Amygdala (tissue), 56 donors: ENCODE measurements at regions not wholly inside any gene's neighbourhood (a gene's known extent, or its start where the extent isn't known, plus 50 kb on each side); places are given as distances from the start of the nearest gene placed in this dataset.

ENCODE experiments used
- DNase-seq, 56 donors: peaks; one replicate each; lab custom pipeline; 2025; lab: John Stamatoyannopoulos, UW

GRCh38 chr2:41954304-41955291 lies 93.2 kb upstream of the PKDCC start:
- no peak for DNase-seq

DNA sequence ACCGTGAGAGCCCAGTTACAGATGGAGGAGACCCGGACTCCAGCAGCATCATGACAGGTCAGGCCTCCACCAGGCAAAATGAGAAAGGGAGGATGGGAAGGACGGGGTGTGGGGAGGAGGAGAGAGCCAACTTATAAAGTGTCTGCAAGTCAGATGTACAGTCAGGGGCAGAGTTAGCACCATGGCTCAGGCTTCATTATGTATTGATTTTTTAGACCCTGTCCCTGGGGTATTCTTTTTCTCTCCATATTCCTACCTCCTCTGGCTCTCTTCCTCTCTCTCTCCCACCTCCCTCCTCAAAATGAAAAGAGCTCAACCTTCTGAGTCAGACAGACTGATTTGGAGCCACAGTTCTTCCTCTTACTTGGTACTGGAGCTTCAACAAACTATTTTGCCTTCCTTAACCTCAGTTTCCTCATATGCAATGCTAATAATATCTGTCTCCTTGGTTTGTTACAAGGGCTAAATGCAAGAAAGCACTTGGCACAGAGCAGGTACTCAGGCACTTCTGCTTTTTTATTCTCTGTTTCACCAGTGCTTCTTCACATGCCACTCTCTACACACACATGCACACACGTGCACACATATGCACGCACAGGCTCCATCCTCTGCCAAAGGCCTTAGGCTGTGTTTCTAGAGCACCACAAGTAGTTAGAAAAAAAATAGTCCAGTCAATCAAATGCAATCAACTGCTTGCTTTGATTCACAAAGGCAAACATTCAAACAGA lies 92.3 kb upstream of the PKDCC start:
- peak in 1 of 56 donors; percentile 40 for DNase-seq

- no peak for DNase-seq
Measured at GRCh38 chr2:41957431-41957830, 90.4 kb upstream of the PKDCC start.

DNA sequence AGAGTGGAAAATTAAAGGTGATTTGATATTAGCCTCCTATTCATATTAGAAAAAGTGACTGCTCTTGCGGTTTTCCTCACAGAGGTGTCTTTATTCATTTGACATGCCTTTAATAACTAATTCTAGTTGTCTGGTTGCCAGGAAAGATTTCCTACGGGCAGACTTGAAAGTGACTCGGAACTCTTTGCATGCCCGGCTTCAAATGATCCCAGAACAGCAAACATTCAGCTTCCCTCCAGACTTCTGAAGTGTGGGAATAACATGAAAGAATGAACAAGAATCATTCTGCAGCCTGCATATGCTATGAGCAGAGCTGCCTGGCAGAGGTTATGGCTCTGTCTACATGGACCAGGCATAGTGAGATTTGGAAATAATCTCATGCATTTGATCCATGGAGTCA lies 89.6 kb upstream of the PKDCC start:
- DNase-seq: no peak

DNA sequence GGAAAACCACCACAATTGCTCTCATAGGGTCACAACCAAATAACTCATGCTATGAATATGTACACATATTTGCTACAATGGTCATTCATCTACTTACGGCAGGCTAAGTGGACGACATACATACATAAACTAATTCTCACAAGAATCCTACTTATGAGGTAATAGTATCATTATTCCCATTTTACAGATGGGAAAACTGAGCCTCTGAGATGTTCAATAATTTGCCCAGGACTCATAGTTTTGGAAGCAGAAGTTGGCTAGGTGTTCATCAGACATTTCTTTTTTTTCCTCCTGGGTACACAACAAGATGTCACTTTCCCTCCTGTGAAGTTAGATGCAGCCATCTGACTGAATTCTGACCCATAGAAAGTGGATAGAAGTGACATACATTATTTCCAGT lies 89.0 kb upstream of the PKDCC start:
- no peak for DNase-seq

DNA sequence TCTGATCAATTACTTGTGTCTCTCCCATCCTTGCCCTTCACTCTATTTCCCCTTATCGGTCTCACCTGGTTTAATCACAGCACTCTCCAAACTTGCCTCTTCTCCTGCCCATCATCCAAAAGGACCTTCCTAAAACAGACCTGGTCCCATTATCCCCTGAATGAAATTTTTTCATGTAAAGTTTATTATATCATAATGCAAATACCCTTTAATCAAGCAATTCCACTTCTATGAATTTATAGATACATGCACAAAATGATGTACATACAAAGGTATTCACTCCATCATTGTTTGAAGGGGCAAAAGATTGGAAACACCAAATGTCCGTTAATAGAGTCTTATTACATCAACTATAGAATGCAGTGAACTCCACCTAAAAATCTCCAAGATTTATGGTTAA lies 88.1 kb upstream of the PKDCC start:
- no peak for DNase-seq

- DNase-seq: no peak
Measured at GRCh38 chr2:41962922-41963622, 84.7 kb upstream of the PKDCC start.

GRCh38 chr2:41963661-41964525 lies 83.9 kb upstream of the PKDCC start:
- DNase-seq: peak in 10 of 56 donors; percentile 7 to 53 (median 16)

GRCh38 chr2:41965173-41965908 lies 82.5 kb upstream of the PKDCC start:
- DNase-seq: no peak

DNA sequence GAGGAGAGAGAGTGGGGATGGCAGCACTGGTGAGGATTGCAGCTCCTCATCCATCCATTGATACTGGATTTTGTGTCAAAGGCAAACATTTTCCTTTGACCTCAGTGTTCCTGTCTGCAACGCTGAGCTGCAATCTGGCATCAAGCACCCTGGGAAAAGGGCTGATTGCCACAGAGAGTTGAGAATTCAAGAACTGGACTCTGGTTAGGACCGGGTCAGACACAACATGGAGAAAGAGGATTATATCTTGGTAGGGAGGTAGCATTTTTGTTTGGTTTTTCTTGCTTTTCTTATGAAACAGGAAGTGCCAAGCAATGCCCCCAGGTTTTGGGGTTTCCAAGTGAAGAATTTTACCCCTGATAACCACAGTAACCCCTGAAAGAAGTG lies 81.9 kb upstream of the PKDCC start:
- no peak for DNase-seq

DNA sequence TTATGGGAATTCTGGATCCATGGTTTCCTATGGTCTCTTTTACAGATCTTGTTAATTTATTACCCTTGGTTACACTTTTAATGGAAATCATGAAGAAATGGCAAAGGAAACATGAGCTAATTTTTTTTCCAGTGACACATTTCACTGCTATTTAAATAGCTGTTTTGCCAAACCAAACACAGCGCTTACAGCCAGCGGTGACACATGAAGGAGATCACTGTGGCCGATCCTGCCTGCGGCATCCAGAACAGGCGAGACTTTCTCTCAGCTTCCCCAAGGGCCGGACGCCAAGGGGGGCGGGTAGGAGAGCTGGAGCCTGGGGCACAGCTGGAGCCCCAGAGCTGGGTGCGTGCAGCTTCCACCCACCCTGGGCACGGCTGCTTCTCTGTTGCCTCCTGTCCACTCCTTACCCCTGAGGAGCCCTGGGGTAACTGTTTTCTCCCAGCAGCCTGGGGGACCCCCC lies 81.4 kb upstream of the PKDCC start:
- peak in 49 of 56 donors; percentile 12 to 85 (median 66) for DNase-seq

DNA sequence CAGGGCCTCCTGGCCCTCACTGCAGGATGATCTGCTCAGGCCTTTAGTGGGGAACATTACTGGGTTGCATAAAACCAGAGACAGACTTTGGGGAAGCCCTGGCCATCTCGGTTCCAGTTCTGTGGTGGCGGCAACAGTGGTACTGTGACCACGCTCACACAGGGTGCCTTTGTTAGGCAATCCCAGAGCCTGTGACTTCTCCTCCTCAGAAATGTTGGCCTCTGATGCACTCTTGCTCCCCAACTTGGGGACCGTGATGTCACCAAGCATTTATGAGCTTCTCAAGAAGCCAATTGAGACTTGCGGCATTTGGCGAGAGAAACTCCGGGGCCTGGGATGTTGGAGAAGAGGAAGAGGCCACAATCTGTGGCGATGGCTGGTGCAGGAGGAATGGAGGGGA lies 80.9 kb upstream of the PKDCC start:
- peak in 33 of 56 donors; percentile 21 to 80 (median 59) for DNase-seq

- DNase-seq: peak in 11 of 56 donors; percentile 6 to 57 (median 27)
Measured at GRCh38 chr2:41967476-41968181, 80.2 kb upstream of the PKDCC start.

DNA sequence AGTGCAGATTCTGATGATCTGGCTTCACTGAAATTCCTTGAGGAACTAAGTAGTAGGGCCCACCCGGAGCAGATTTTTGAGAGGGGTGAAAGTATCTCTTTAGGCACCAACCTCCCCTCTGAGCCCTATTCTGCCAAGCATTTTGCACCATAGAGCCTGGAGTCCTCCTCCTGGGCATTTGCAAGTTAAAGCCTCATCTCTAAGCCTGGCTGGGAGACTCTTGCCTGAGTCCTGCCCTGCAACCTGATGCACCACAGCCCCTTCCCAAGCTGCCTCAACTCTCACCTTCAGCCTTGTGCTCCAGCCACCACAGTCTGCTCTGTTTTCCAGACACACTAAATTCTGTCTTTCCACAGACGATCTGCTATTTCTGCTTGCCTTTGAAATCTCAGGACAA lies 79.6 kb upstream of the PKDCC start:
- no peak for DNase-seq

GRCh38 chr2:41970988-41971660 lies 76.7 kb upstream of the PKDCC start:
- peak in 2 of 56 donors; percentile 18 to 25 for DNase-seq

GRCh38 chr2:41972179-41972578 lies 75.6 kb upstream of the PKDCC start:
- no peak for DNase-seq

GRCh38 chr2:41972819-41973218 lies 75.0 kb upstream of the PKDCC start:
- DNase-seq: no peak

GRCh38 chr2:41973871-41974270 lies 74.0 kb upstream of the PKDCC start:
- DNase-seq: no peak
